ENCODE measurements at regions not wholly inside any gene's neighbourhood (a gene's known extent, or its start where the extent isn't known, plus 50 kb on each side); places are given as distances from the start of the nearest gene placed in this dataset.

DNA sequence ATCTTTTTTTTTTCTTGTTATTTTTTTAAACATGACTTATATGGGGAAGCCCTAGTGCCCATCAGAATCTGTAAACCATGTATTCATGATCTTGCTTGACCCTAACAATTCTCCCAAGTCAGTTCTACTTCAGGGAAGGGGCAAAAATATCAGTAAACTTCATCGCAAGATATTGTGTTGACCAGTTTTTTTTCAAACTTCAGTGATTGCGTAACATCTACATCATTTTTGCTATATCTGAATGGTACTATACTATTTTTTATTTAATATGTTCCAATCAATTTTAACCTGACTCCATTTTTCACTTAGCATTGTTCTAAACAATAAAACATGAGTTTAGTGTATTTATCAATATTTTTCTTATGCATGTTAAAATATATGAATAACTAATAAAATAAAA lies 221.2 kb downstream of the NKX6-1 start:
- no peak for FAIRE-seq
- dilution Hi-C loops (cut with MboI; ENCODE audit: extremely low pct_ligation_motif_present, low sequenced_read_pairs): no loop called here
- no peaks in the 10 kb centered on the region for H3K36me3 ChIP-seq (ENCODE audit: control insufficient read depth in 2 of 2, extremely low read depth in 1 of 2, insufficient read depth in 2 of 2, low read length in 2 of 2)
- CTCF ChIA-PET: no interaction called here
- no peak overlapping the region for H3K27ac ChIP-seq (ENCODE audit: insufficient read depth, low read depth, low read length)
- intact Hi-C loops (cut with micrococcal nuclease): no loop called here
- H3K4me3 ChIP-seq (replicated peaks in 1 of 3; ENCODE audit: insufficient read depth in 1 of 3, low read depth in 1 of 3, low read length in 3 of 3): no peak overlapping the region
- no peaks in the 10 kb centered on the region for H3K9me3 ChIP-seq (replicated peaks; ENCODE audit: control insufficient read depth, insufficient read depth, low read length)
- H4K20me1 ChIP-seq (replicated peaks; ENCODE audit: control insufficient read depth, extremely low read depth, insufficient read depth, low read length): no peaks in the 10 kb centered on the region
- no peaks in the 10 kb centered on the region for H3K27me3 ChIP-seq (ENCODE audit: control insufficient read depth in 2 of 2, insufficient read depth in 2 of 2, low read length in 2 of 2)
- H3K4me2 ChIP-seq (ENCODE audit: insufficient read depth, low read length): no peak overlapping the region
- H2AFZ ChIP-seq (ENCODE audit: low read depth, low read length): no peak overlapping the region
- BruUV-seq (replicated peaks): no TSS peak
- no peak for DNase-seq (ENCODE audit: low read depth, low spot score)
- H3K4me1 ChIP-seq (ENCODE audit: control insufficient read depth, extremely low read depth, insufficient read depth, low read length): no peaks in the 10 kb centered on the region
- no peaks in the 10 kb centered on the region for H3K9me1 ChIP-seq (replicated peaks; ENCODE audit: control insufficient read depth, extremely low read depth, insufficient read depth, low read length)
- no peak for TF ChIP-seq JUN (IDR thresholded peaks at IDR 0.05; ENCODE audit: borderline replicate concordance, insufficient read depth, insufficient read length, low read depth)
- no peak for TF ChIP-seq FOS (IDR thresholded peaks at IDR 0.05; ENCODE audit: borderline replicate concordance, insufficient read depth, low read length)
- TF ChIP-seq POLR2A (IDR thresholded peaks at IDR 0.05; ENCODE audit: low read depth, low read length): no peak
- TF ChIP-seq, protein P1, sequence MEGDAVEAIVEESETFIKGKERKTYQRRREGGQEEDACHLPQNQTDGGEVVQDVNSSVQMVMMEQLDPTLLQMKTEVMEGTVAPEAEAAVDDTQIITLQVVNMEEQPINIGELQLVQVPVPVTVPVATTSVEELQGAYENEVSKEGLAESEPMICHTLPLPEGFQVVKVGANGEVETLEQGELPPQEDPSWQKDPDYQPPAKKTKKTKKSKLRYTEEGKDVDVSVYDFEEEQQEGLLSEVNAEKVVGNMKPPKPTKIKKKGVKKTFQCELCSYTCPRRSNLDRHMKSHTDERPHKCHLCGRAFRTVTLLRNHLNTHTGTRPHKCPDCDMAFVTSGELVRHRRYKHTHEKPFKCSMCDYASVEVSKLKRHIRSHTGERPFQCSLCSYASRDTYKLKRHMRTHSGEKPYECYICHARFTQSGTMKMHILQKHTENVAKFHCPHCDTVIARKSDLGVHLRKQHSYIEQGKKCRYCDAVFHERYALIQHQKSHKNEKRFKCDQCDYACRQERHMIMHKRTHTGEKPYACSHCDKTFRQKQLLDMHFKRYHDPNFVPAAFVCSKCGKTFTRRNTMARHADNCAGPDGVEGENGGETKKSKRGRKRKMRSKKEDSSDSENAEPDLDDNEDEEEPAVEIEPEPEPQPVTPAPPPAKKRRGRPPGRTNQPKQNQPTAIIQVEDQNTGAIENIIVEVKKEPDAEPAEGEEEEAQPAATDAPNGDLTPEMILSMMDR (IDR thresholded peaks at IDR 0.05; ENCODE audit: extremely low read depth in 1 of 2, insufficient read depth in 1 of 2, low read depth in 1 of 2, low read length in 2 of 2): no peak
- TF ChIP-seq GATA2 (IDR thresholded peaks at IDR 0.05; ENCODE audit: insufficient read depth, insufficient read length, low read depth, low read length): no peak
- TF ChIP-seq MAX (IDR thresholded peaks at IDR 0.05; ENCODE audit: insufficient read depth, insufficient read length): no peak
- TF ChIP-seq MYC (IDR thresholded peaks at IDR 0.05; ENCODE audit: low read depth, low read length): no peak
- TF ChIP-seq POLR2AphosphoS5 (IDR thresholded peaks at IDR 0.05; ENCODE audit: insufficient read depth, low read depth, low read length): no peak
- TF ChIP-seq EZH2 (IDR thresholded peaks at IDR 0.05; ENCODE audit: borderline replicate concordance, low read depth, low read length, severe bottlenecking): no peak
- H3K9ac ChIP-seq (replicated peaks; ENCODE audit: extremely low read depth, insufficient read depth, low read length): no peak overlapping the region
- H3K79me2 ChIP-seq (ENCODE audit: control insufficient read depth, insufficient read depth, low read length): no peaks in the 10 kb centered on the region
- POLR2A ChIA-PET: no interaction called here
